ENCODE measurements at regions not wholly inside any gene's neighbourhood (a gene's known extent, or its start where the extent isn't known, plus 50 kb on each side); places are given as distances from the start of the nearest gene placed in this dataset.
A peak's percentile ranks its signal among the peaks of the same experiment; 100 is the strongest.

DNA sequence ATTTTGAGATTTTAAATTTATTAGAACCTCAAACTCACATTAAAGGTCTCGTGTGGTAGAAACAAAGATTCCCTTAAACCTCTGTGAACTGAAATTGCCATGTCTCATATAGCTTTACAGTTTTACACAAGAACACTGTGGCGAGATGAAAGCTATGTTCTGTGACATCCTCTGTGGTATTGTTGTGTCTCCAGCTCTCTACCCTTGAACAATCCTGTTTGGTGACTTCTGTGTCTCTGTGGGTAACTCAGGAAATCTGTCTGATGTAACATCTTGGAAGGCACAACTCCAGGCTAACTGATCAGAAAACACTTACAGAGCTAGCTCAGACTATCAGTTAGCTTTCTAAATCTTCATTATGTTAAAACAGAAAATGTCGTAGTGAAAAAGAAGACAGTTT, 318.8 kb upstream of the GBE1 start:
- FAIRE-seq (peak; percentile 83), DNase-seq (ENCODE audit: low read depth, low spot score) (no peak)
- no peak overlapping the region for H3K27ac ChIP-seq (ENCODE audit: control insufficient read depth, insufficient read depth, low read length)
- H3K4me1 ChIP-seq (ENCODE audit: control insufficient read depth, extremely low read depth, insufficient read depth, low read length), result peaks cover 15% of the 10 kb centered on the region
- no peaks in the 10 kb centered on the region for H3K79me2 ChIP-seq (ENCODE audit: control insufficient read depth, insufficient read depth, low read length)
- H2AFZ ChIP-seq (ENCODE audit: control insufficient read depth, low read length), result peak overlapping the region; percentile 54
- no peaks in the 10 kb centered on the region for H3K9me1 ChIP-seq (ENCODE audit: control insufficient read depth, extremely low read depth, insufficient read depth, low read length)
- peak overlapping the region; percentile 30 for H3K4me2 ChIP-seq (ENCODE audit: control insufficient read depth, extremely low read depth, insufficient read depth, low read depth, low read length)
- no peak for TF ChIP-seq EZH2 (IDR thresholded peaks at IDR 0.05; ENCODE audit: low read length)
- TF ChIP-seq, protein P1, sequence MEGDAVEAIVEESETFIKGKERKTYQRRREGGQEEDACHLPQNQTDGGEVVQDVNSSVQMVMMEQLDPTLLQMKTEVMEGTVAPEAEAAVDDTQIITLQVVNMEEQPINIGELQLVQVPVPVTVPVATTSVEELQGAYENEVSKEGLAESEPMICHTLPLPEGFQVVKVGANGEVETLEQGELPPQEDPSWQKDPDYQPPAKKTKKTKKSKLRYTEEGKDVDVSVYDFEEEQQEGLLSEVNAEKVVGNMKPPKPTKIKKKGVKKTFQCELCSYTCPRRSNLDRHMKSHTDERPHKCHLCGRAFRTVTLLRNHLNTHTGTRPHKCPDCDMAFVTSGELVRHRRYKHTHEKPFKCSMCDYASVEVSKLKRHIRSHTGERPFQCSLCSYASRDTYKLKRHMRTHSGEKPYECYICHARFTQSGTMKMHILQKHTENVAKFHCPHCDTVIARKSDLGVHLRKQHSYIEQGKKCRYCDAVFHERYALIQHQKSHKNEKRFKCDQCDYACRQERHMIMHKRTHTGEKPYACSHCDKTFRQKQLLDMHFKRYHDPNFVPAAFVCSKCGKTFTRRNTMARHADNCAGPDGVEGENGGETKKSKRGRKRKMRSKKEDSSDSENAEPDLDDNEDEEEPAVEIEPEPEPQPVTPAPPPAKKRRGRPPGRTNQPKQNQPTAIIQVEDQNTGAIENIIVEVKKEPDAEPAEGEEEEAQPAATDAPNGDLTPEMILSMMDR (optimal IDR thresholded peaks at IDR 0.05 in 1 of 3, IDR thresholded peaks at IDR 0.05 in 1 of 3, conservative IDR thresholded peaks at IDR 0.05 in 1 of 3; ENCODE audit: extremely low read depth in 1 of 3, insufficient read depth in 2 of 3, low read length in 3 of 3), result no peak
- no peaks in the 10 kb centered on the region for H4K20me1 ChIP-seq (ENCODE audit: control insufficient read depth, extremely low read depth, insufficient read depth, low read length)
- no peak overlapping the region for H3K9ac ChIP-seq (ENCODE audit: control insufficient read depth, extremely low read depth, insufficient read depth, low read length)
- no peaks in the 10 kb centered on the region for H3K36me3 ChIP-seq (ENCODE audit: control insufficient read depth in 2 of 2, extremely low read depth in 1 of 2, insufficient read depth in 2 of 2, low read length in 2 of 2)
- no peaks in the 10 kb centered on the region for H3K9me3 ChIP-seq (ENCODE audit: control insufficient read depth, low read depth, low read length)
- dilution Hi-C loops (cut with MboI; ENCODE audit: extremely low pct_ligation_motif_present, low sequenced_read_pairs), result no loop called here
- H3K27me3 ChIP-seq (ENCODE audit: control insufficient read depth, extremely low read depth, insufficient read depth, low read length), result no peaks in the 10 kb centered on the region
- no peak overlapping the region for H3K4me3 ChIP-seq (ENCODE audit: control insufficient read depth in 2 of 3, extremely low read depth in 1 of 3, insufficient read depth in 2 of 3, low read depth in 1 of 3, low read length in 3 of 3)

DNA sequence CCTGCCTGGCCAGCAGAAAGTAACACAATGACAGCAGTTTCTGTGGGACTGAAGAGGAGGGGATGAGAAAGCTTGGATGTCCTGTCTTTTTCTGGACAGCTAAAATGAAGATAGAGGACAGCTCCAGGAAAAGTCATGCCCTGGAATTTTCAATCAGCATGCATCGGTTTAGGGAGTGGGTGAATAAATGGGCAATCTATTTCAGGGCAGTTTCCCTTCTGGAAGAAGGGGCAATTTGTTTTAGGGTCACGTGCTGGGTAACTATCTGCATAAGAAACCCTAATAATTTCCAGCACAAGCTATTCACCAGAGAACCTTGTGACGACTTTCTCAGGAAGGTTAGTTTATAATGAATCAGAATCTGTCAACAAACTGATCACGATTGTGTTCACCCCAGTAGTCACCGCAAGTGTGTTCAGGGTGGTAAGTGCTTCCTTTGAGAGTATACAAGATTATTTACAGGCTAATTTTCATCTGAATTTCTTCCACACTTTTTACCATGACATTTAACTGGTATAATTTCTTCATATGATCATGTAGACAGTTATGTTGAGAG, 318.0 kb upstream of the GBE1 start:
- no peak for DNase-seq (ENCODE audit: low read depth, low spot score)
- Histone ChIP-seq H3K9ac (ENCODE audit: control insufficient read depth, extremely low read depth, insufficient read depth, low read length) (no peak overlapping the region), H3K4me3 (ENCODE audit: control insufficient read depth in 2 of 3, extremely low read depth in 1 of 3, insufficient read depth in 2 of 3, low read depth in 1 of 3, low read length in 3 of 3) (no peak overlapping the region), H3K9me1 (ENCODE audit: control insufficient read depth, extremely low read depth, insufficient read depth, low read length) (no peaks in the 10 kb centered on the region), H3K27ac (ENCODE audit: control insufficient read depth, insufficient read depth, low read length) (no peak overlapping the region), H4K20me1 (ENCODE audit: control insufficient read depth, extremely low read depth, insufficient read depth, low read length) (no peaks in the 10 kb centered on the region), H3K4me2 (ENCODE audit: control insufficient read depth, extremely low read depth, insufficient read depth, low read depth, low read length) (no peak overlapping the region), H3K36me3 (ENCODE audit: control insufficient read depth in 2 of 2, extremely low read depth in 1 of 2, insufficient read depth in 2 of 2, low read length in 2 of 2) (no peaks in the 10 kb centered on the region), H3K27me3 (ENCODE audit: control insufficient read depth, extremely low read depth, insufficient read depth, low read length) (no peaks in the 10 kb centered on the region), H2AFZ (ENCODE audit: control insufficient read depth, low read length) (no peak overlapping the region), H3K79me2 (ENCODE audit: control insufficient read depth, insufficient read depth, low read length) (no peaks in the 10 kb centered on the region), H3K9me3 (ENCODE audit: control insufficient read depth, low read depth, low read length) (no peaks in the 10 kb centered on the region), H3K4me1 (ENCODE audit: control insufficient read depth, extremely low read depth, insufficient read depth, low read length) (peaks cover 15% of the 10 kb centered on the region)
- FAIRE-seq, result no peak
- dilution Hi-C loops (cut with MboI; ENCODE audit: extremely low pct_ligation_motif_present, low sequenced_read_pairs), result no loop called here
- TF ChIP-seq, protein P1 (optimal IDR thresholded peaks at IDR 0.05 in 1 of 3, IDR thresholded peaks at IDR 0.05 in 1 of 3, conservative IDR thresholded peaks at IDR 0.05 in 1 of 3; ENCODE audit: extremely low read depth in 1 of 3, insufficient read depth in 2 of 3, low read length in 3 of 3), result no peak
- no peak for TF ChIP-seq EZH2 (IDR thresholded peaks at IDR 0.05; ENCODE audit: low read length)

Data from keratinocyte (primary cell).